ENCODE measurements at regions not wholly inside any gene's neighbourhood (a gene's known extent, or its start where the extent isn't known, plus 50 kb on each side); places are given as distances from the start of the nearest gene placed in this dataset.
"Not testable (repeated sequence)": the region's sequence is repeated elsewhere in the genome, so short reads cannot be mapped to it uniquely, and the experiment has no call there.

GRCh38 chr2:180694445-180695421, 285.7 kb upstream of the UBE2E3 start (continued):
- TF ChIP-seq ZIC2 (tag by site-specific recombination; IDR thresholded peaks at IDR 0.05) = no peak
- no peak for TF ChIP-seq ZNF670 (tag by site-specific recombination; IDR thresholded peaks at IDR 0.05; ENCODE audit: low read depth)

GRCh38 chr2:180692322-180692721, 288.1 kb upstream of the UBE2E3 start:
- no peaks in the 10 kb centered on the region for H3K9me3 ChIP-seq (ENCODE audit: control insufficient read depth, insufficient read depth, low read depth, low read length)
- H3K4me1 ChIP-seq (ENCODE audit: control insufficient read depth, insufficient read depth, low read length) = no peaks in the 10 kb centered on the region; the same call in 1 of the 2 replicates
- ChIA-PET CTCF (no interaction called here), POLR2A (no interaction called here)
- no peak for TF ChIP-seq ZNF529 (tag by site-specific recombination; IDR thresholded peaks at IDR 0.05; ENCODE audit: insufficient replicate concordance)
- TF ChIP-seq KLF10 (tag by site-specific recombination; IDR thresholded peaks at IDR 0.05) = no peak
- no peak for TF ChIP-seq ZNF670 (tag by site-specific recombination; IDR thresholded peaks at IDR 0.05; ENCODE audit: low read depth)
- TF ChIP-seq, protein P1, sequence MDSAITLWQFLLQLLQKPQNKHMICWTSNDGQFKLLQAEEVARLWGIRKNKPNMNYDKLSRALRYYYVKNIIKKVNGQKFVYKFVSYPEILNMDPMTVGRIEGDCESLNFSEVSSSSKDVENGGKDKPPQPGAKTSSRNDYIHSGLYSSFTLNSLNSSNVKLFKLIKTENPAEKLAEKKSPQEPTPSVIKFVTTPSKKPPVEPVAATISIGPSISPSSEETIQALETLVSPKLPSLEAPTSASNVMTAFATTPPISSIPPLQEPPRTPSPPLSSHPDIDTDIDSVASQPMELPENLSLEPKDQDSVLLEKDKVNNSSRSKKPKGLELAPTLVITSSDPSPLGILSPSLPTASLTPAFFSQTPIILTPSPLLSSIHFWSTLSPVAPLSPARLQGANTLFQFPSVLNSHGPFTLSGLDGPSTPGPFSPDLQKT (IDR thresholded peaks at IDR 0.05; ENCODE audit: borderline replicate concordance, low read depth, low read length) = no peak
- TF ChIP-seq BCL11B (tag by site-specific recombination; IDR thresholded peaks at IDR 0.05; ENCODE audit: low read depth) = no peak
- no peak for TF ChIP-seq ZNF621 (tag by site-specific recombination; IDR thresholded peaks at IDR 0.05)
- no peak for TF ChIP-seq ZNF16 (tag by site-specific recombination; IDR thresholded peaks at IDR 0.05; ENCODE audit: low read depth)
- no peak for TF ChIP-seq ZFP37 (tag by site-specific recombination; IDR thresholded peaks at IDR 0.05)
- no peak for TF ChIP-seq ZNF521 (tag by site-specific recombination; IDR thresholded peaks at IDR 0.05)
- TF ChIP-seq HOXA7 (CRISPR knock-in tag; IDR thresholded peaks at IDR 0.05; ENCODE audit: borderline replicate concordance) = no peak
- no peak for TF ChIP-seq GLI2 (tag by site-specific recombination; IDR thresholded peaks at IDR 0.05; ENCODE audit: borderline replicate concordance, low read depth)
- TF ChIP-seq ZNF138 (tag by site-specific recombination; IDR thresholded peaks at IDR 0.05; ENCODE audit: borderline replicate concordance) = no peak
- TF ChIP-seq KLF8 (tag by site-specific recombination; IDR thresholded peaks at IDR 0.05) = no peak
- TF ChIP-seq ZNF660 (tag by site-specific recombination; IDR thresholded peaks at IDR 0.05) = no peak
- no peak for TF ChIP-seq ZNF514 (tag by site-specific recombination; IDR thresholded peaks at IDR 0.05)
- no peak for TF ChIP-seq ZFP41 (tag by site-specific recombination; IDR thresholded peaks at IDR 0.05; ENCODE audit: borderline replicate concordance)
- TF ChIP-seq TCF7L2 (IDR thresholded peaks at IDR 0.05; ENCODE audit: borderline replicate concordance, low read depth, low read length) = no peak
- no peak for TF ChIP-seq ZNF600 (tag by site-specific recombination; IDR thresholded peaks at IDR 0.05)
- H3K4me3 ChIP-seq (ENCODE audit: low read depth, low read length) = no peak overlapping the region
- no peaks in the 10 kb centered on the region for H3K36me3 ChIP-seq (ENCODE audit: control insufficient read depth in 2 of 2, insufficient read depth in 1 of 2, low read length in 2 of 2)
- no peak overlapping the region for H3K27ac ChIP-seq (ENCODE audit: extremely low read depth, low read depth, low read length)

DNA sequence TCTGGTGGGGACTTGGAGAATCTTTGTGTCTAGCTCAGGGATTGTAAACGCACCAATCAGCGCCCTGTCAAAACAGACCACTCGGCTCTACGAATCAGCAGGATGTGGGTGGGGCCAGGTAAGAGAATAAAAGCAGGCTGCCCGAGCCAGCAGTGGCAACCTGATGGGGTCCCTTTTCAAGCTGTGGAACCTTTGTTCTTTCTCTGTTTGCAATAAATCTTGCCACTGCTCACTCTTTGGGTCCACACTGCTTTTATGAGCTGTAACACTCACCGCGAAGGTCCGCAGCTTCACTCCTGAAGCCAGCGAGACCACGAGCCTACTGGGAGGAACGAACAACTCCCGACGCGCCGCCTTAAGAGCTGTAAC, 288.6 kb upstream of the UBE2E3 start:
- H3K4me3 ChIP-seq (ENCODE audit: low read depth, low read length); POLR2A ChIA-PET; H3K9me3 ChIP-seq (ENCODE audit: control insufficient read depth, insufficient read depth, low read depth, low read length); CTCF ChIA-PET; H3K36me3 ChIP-seq (ENCODE audit: control insufficient read depth in 2 of 2, insufficient read depth in 1 of 2, low read length in 2 of 2); H3K27ac ChIP-seq (ENCODE audit: extremely low read depth, low read depth, low read length); H3K4me1 ChIP-seq (ENCODE audit: control insufficient read depth, insufficient read depth, low read length): not testable (repeated sequence)

GRCh38 chr2:180691186-180691854, 289.1 kb upstream of the UBE2E3 start:
- H3K27ac ChIP-seq (ENCODE audit: extremely low read depth, low read depth, low read length); POLR2A ChIA-PET; CTCF ChIA-PET; H3K9me3 ChIP-seq (ENCODE audit: control insufficient read depth, insufficient read depth, low read depth, low read length); H3K4me3 ChIP-seq (ENCODE audit: low read depth, low read length); H3K36me3 ChIP-seq (ENCODE audit: control insufficient read depth in 2 of 2, insufficient read depth in 1 of 2, low read length in 2 of 2); H3K4me1 ChIP-seq (ENCODE audit: control insufficient read depth, insufficient read depth, low read length): not testable (repeated sequence)
